WTC11 (cell line): ENCODE measurements at regions not wholly inside any gene's neighbourhood (a gene's known extent, or its start where the extent isn't known, plus 50 kb on each side); places are given as distances from the start of the nearest gene placed in this dataset.

Experiments used
- ATAC-seq: fragments of 200-7000 bp; cut with Tn5 transposase; 2 replicates; pipeline ENCODE4 v1.10.0; 2021; ENCODE audit warnings: mild to moderate bottlenecking, moderate library complexity
- CTCF ChIA-PET: fragments of 300-600 bp; sonication (Branson Sonifier 250); formaldehyde crosslinking; loops from one replicate; lab custom pipeline; 2021; ENCODE audit warnings: antibody characterized with exemption; lab: Charles Lee
- POLR2A ChIA-PET: fragments of 350-600 bp; sonication (Branson Sonifier 250); formaldehyde crosslinking; loops from one replicate; lab custom pipeline; 2021; ENCODE audit warnings: antibody characterized with exemption; lab: Charles Lee
- DNase-seq: peaks from one replicate; pipeline ENCODE4 v3.0.0; 2021; ENCODE audit warnings: low spot score
- H3K27ac Mint-ChIP-seq: 2 replicates; pipeline ENCODE4 v1.8.0; 2021; ENCODE audit warnings: mixed read lengths
- H3K27me3 Mint-ChIP-seq: 2 replicates; pipeline ENCODE4 v1.8.0; 2021; ENCODE audit warnings: low read depth, mild to moderate bottlenecking, moderate library complexity, mixed read lengths
- H3K36me3 Mint-ChIP-seq: 2 replicates; pipeline ENCODE4 v1.8.0; 2021; ENCODE audit warnings: mixed read lengths
- H3K4me1 Mint-ChIP-seq: 2 replicates; pipeline ENCODE4 v1.8.0; 2022; ENCODE audit warnings: mixed read lengths
- H3K4me3 Mint-ChIP-seq: 2 replicates; pipeline ENCODE4 v1.8.0; 2021; ENCODE audit warnings: mild to moderate bottlenecking, moderate library complexity, mixed read lengths
- H3K9me3 Mint-ChIP-seq: 2 replicates; pipeline ENCODE4 v1.8.0; 2021; ENCODE audit warnings: mixed read lengths
- ATF1 ChIP-seq: sonication (generic); formaldehyde crosslinking; IDR thresholded peaks from 2 replicates; pipeline ENCODE4 v1.8.1; 2023; ENCODE audit warnings: mild to moderate bottlenecking, moderate library complexity, missing genetic modification reagents
- FOXJ3 ChIP-seq: sonication (generic); formaldehyde crosslinking; IDR thresholded peaks from 2 replicates; pipeline ENCODE4 v1.9.0; 2021; ENCODE audit warnings: missing genetic modification reagents, mild to moderate bottlenecking, borderline replicate concordance
- MYBL2 ChIP-seq: sonication (generic); formaldehyde crosslinking; IDR thresholded peaks from 2 replicates; pipeline ENCODE4 v1.8.1; 2023; ENCODE audit warnings: mild to moderate bottlenecking, moderate library complexity, missing genetic modification reagents
- NR1H2 ChIP-seq: sonication (generic); formaldehyde crosslinking; IDR thresholded peaks from 2 replicates; pipeline ENCODE4 v1.9.0; 2021; ENCODE audit warnings: mild to moderate bottlenecking, moderate library complexity, missing genetic modification reagents
- NR3C1 ChIP-seq: sonication (generic); formaldehyde crosslinking; conservative IDR thresholded peaks from 2 replicates; pipeline ENCODE4 v1.8.1; 2023; ENCODE audit warnings: low read depth, mild to moderate bottlenecking, missing genetic modification reagents
- SMAD4 ChIP-seq: sonication (generic); formaldehyde crosslinking; IDR thresholded peaks from 2 replicates; pipeline ENCODE4 v1.8.0; 2022; ENCODE audit warnings: mild to moderate bottlenecking, missing genetic modification reagents
- TCF7 ChIP-seq: sonication (generic); formaldehyde crosslinking; IDR thresholded peaks from 2 replicates; pipeline ENCODE4 v1.8.0; 2022; ENCODE audit warnings: mild to moderate bottlenecking, low read depth, missing genetic modification reagents, moderate library complexity
- TP53 ChIP-seq: sonication (generic); formaldehyde crosslinking; IDR thresholded peaks from 2 replicates; pipeline ENCODE4 v1.8.1; 2023; ENCODE audit warnings: mild to moderate bottlenecking, missing genetic modification reagents
- ZBTB21 ChIP-seq: sonication (generic); formaldehyde crosslinking; IDR thresholded peaks from 2 replicates; pipeline ENCODE4 v1.8.1; 2023; ENCODE audit warnings: mild to moderate bottlenecking, missing genetic modification reagents, borderline replicate concordance
- ZNF317 ChIP-seq: sonication (generic); formaldehyde crosslinking; IDR thresholded peaks from 2 replicates; pipeline ENCODE4 v1.8.1; 2023; ENCODE audit warnings: low read depth, mild to moderate bottlenecking, moderate library complexity, missing genetic modification reagents, borderline replicate concordance
- ZNF423 ChIP-seq: fragments of 250-450 bp; sonication (Bioruptor Pico); IDR thresholded peaks from 2 replicates; pipeline ENCODE4 v2.1.2; 2022; ENCODE audit warnings: mild to moderate bottlenecking, moderate library complexity
- TF ChIP-seq, protein P1 (sequence below): sonication (generic); formaldehyde crosslinking; IDR thresholded peaks from 2 replicates; pipeline ENCODE4 v1.8.1; 2023; ENCODE audit warnings: mild to moderate bottlenecking, missing genetic modification reagents
- TF ChIP-seq, protein P2 (sequence below): sonication (generic); formaldehyde crosslinking; conservative IDR thresholded peaks from 2 replicates; pipeline ENCODE4 v1.8.1; 2023; ENCODE audit warnings: mild to moderate bottlenecking, low read depth, missing genetic modification reagents, moderate library complexity
- TF ChIP-seq, protein P3 (sequence below): sonication (generic); formaldehyde crosslinking; IDR thresholded peaks from 2 replicates; pipeline ENCODE4 v1.8.1; 2022; ENCODE audit warnings: missing genetic modification reagents, borderline replicate concordance
- TF ChIP-seq, protein P4 (sequence below): sonication (generic); formaldehyde crosslinking; IDR thresholded peaks from 2 replicates; pipeline ENCODE4 v1.8.0; 2023; ENCODE audit warnings: missing genetic modification reagents
- TF ChIP-seq, protein P5 (sequence below): fragments of 250-450 bp; sonication (Bioruptor Pico); IDR thresholded peaks from 2 replicates; pipeline ENCODE4 v2.1.2; 2022; ENCODE audit warnings: mild to moderate bottlenecking, moderate library complexity
- TF ChIP-seq, protein P6 (sequence below): sonication (generic); formaldehyde crosslinking; IDR thresholded peaks from 2 replicates; pipeline ENCODE4 v1.8.0; 2022; ENCODE audit warnings: mild to moderate bottlenecking, missing genetic modification reagents
- TF ChIP-seq, protein P7 (sequence below): fragments of 250-450 bp; sonication (Bioruptor Pico); IDR thresholded peaks from 2 replicates; pipeline ENCODE4 v1.9.0; 2021; ENCODE audit warnings: mild to moderate bottlenecking, borderline replicate concordance
- TF ChIP-seq, protein P8 (sequence below): sonication (generic); formaldehyde crosslinking; IDR thresholded peaks from 2 replicates; pipeline ENCODE4 v1.8.1; 2023; ENCODE audit warnings: mild to moderate bottlenecking, missing genetic modification reagents, moderate library complexity
- TF ChIP-seq, protein P9 (sequence below): sonication (generic); formaldehyde crosslinking; IDR thresholded peaks from 2 replicates; pipeline ENCODE4 v1.8.0; 2022; ENCODE audit warnings: mild to moderate bottlenecking, missing genetic modification reagents

DNA sequence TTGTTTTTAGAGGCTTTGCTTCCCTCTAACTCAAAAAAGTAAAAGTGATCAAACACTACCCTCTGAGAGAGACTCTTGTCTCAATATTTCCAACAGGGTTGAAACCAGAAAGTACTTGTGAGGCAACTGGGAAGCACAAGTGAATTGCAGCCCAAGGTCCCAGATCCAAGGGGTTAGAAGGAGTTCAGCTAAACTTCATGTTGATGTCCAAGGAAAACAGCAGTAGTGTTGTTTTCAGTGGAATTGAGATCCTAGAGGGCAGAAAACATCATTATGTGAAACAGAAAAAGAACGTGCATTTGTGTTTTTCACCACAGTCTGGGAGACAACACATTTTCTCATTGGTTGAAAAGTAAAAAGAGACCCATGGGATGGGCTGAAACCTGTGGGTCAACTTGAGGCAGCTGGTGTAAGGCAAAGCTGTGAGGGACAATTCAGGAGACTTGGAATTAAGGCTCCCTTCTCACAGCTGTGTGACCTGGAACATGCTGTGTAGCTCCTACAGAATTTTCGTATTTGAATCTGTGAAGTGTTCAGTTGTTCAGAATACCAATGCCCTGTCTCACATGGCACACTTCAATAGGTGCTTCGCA, 508.3 kb downstream of the BMP2 start:
- Mint-ChIP-seq H3K4me3 (no peak overlapping the region), H3K9me3 (peaks cover 9% of the 10 kb centered on the region), H3K36me3 (peaks cover 5% of the 10 kb centered on the region; the same call in 1 of the 2 replicates), H3K4me1 (no peaks in the 10 kb centered on the region), H3K27ac (no peak overlapping the region), H3K27me3 (no peaks in the 10 kb centered on the region)
- DNase-seq (no peak), ATAC-seq (no peak)
- CTCF ChIA-PET, result interaction anchor here (1.8 kb wide), 1 partner anchor 10 kb away, joined by 6 read pairs; no protein-coding TSS in a partner anchor
- POLR2A ChIA-PET, result no interaction called here
- TF ChIP-seq SMAD4 (no peak), NR1H2 (CRISPR knock-in tag) (no peak), ZBTB21 (no peak), ZNF423 (no peak), TCF7 (no peak), ATF1 (no peak), TP53 (CRISPR knock-in tag) (no peak), MYBL2 (CRISPR knock-in tag) (no peak), ZNF317 (no peak), NR3C1 (CRISPR knock-in tag) (no peak), FOXJ3 (CRISPR knock-in tag) (no peak)
- TF ChIP-seq, protein P1, sequence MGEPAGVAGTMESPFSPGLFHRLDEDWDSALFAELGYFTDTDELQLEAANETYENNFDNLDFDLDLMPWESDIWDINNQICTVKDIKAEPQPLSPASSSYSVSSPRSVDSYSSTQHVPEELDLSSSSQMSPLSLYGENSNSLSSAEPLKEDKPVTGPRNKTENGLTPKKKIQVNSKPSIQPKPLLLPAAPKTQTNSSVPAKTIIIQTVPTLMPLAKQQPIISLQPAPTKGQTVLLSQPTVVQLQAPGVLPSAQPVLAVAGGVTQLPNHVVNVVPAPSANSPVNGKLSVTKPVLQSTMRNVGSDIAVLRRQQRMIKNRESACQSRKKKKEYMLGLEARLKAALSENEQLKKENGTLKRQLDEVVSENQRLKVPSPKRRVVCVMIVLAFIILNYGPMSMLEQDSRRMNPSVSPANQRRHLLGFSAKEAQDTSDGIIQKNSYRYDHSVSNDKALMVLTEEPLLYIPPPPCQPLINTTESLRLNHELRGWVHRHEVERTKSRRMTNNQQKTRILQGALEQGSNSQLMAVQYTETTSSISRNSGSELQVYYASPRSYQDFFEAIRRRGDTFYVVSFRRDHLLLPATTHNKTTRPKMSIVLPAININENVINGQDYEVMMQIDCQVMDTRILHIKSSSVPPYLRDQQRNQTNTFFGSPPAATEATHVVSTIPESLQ (CRISPR knock-in tag), result no peak
- TF ChIP-seq, protein P2, sequence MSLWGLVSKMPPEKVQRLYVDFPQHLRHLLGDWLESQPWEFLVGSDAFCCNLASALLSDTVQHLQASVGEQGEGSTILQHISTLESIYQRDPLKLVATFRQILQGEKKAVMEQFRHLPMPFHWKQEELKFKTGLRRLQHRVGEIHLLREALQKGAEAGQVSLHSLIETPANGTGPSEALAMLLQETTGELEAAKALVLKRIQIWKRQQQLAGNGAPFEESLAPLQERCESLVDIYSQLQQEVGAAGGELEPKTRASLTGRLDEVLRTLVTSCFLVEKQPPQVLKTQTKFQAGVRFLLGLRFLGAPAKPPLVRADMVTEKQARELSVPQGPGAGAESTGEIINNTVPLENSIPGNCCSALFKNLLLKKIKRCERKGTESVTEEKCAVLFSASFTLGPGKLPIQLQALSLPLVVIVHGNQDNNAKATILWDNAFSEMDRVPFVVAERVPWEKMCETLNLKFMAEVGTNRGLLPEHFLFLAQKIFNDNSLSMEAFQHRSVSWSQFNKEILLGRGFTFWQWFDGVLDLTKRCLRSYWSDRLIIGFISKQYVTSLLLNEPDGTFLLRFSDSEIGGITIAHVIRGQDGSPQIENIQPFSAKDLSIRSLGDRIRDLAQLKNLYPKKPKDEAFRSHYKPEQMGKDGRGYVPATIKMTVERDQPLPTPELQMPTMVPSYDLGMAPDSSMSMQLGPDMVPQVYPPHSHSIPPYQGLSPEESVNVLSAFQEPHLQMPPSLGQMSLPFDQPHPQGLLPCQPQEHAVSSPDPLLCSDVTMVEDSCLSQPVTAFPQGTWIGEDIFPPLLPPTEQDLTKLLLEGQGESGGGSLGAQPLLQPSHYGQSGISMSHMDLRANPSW, result no peak
- TF ChIP-seq, protein P3, sequence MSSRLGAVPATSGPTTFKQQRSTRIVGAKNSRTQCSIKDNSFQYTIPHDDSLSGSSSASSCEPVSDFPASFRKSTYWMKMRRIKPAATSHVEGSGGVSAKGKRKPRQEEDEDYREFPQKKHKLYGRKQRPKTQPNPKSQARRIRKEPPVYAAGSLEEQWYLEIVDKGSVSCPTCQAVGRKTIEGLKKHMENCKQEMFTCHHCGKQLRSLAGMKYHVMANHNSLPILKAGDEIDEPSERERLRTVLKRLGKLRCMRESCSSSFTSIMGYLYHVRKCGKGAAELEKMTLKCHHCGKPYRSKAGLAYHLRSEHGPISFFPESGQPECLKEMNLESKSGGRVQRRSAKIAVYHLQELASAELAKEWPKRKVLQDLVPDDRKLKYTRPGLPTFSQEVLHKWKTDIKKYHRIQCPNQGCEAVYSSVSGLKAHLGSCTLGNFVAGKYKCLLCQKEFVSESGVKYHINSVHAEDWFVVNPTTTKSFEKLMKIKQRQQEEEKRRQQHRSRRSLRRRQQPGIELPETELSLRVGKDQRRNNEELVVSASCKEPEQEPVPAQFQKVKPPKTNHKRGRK (CRISPR knock-in tag), result no peak
- TF ChIP-seq, protein P4, sequence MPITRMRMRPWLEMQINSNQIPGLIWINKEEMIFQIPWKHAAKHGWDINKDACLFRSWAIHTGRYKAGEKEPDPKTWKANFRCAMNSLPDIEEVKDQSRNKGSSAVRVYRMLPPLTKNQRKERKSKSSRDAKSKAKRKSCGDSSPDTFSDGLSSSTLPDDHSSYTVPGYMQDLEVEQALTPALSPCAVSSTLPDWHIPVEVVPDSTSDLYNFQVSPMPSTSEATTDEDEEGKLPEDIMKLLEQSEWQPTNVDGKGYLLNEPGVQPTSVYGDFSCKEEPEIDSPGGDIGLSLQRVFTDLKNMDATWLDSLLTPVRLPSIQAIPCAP, result no peak
- TF ChIP-seq, protein P5, sequence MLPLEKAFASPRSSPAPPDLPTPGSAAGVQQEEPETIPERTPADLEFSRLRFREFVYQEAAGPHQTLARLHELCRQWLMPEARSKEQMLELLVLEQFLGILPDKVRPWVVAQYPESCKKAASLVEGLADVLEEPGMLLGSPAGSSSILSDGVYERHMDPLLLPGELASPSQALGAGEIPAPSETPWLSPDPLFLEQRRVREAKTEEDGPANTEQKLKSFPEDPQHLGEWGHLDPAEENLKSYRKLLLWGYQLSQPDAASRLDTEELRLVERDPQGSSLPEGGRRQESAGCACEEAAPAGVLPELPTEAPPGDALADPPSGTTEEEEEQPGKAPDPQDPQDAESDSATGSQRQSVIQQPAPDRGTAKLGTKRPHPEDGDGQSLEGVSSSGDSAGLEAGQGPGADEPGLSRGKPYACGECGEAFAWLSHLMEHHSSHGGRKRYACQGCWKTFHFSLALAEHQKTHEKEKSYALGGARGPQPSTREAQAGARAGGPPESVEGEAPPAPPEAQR (CRISPR knock-in tag), result no peak
- TF ChIP-seq, protein P6, sequence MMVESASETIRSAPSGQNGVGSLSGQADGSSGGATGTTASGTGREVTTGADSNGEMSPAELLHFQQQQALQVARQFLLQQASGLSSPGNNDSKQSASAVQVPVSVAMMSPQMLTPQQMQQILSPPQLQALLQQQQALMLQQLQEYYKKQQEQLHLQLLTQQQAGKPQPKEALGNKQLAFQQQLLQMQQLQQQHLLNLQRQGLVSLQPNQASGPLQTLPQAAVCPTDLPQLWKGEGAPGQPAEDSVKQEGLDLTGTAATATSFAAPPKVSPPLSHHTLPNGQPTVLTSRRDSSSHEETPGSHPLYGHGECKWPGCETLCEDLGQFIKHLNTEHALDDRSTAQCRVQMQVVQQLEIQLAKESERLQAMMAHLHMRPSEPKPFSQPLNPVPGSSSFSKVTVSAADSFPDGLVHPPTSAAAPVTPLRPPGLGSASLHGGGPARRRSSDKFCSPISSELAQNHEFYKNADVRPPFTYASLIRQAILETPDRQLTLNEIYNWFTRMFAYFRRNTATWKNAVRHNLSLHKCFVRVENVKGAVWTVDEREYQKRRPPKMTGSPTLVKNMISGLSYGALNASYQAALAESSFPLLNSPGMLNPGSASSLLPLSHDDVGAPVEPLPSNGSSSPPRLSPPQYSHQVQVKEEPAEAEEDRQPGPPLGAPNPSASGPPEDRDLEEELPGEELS, result no peak
- TF ChIP-seq, protein P7, sequence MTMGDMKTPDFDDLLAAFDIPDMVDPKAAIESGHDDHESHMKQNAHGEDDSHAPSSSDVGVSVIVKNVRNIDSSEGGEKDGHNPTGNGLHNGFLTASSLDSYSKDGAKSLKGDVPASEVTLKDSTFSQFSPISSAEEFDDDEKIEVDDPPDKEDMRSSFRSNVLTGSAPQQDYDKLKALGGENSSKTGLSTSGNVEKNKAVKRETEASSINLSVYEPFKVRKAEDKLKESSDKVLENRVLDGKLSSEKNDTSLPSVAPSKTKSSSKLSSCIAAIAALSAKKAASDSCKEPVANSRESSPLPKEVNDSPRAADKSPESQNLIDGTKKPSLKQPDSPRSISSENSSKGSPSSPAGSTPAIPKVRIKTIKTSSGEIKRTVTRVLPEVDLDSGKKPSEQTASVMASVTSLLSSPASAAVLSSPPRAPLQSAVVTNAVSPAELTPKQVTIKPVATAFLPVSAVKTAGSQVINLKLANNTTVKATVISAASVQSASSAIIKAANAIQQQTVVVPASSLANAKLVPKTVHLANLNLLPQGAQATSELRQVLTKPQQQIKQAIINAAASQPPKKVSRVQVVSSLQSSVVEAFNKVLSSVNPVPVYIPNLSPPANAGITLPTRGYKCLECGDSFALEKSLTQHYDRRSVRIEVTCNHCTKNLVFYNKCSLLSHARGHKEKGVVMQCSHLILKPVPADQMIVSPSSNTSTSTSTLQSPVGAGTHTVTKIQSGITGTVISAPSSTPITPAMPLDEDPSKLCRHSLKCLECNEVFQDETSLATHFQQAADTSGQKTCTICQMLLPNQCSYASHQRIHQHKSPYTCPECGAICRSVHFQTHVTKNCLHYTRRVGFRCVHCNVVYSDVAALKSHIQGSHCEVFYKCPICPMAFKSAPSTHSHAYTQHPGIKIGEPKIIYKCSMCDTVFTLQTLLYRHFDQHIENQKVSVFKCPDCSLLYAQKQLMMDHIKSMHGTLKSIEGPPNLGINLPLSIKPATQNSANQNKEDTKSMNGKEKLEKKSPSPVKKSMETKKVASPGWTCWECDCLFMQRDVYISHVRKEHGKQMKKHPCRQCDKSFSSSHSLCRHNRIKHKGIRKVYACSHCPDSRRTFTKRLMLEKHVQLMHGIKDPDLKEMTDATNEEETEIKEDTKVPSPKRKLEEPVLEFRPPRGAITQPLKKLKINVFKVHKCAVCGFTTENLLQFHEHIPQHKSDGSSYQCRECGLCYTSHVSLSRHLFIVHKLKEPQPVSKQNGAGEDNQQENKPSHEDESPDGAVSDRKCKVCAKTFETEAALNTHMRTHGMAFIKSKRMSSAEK, result no peak
- TF ChIP-seq, protein P8, sequence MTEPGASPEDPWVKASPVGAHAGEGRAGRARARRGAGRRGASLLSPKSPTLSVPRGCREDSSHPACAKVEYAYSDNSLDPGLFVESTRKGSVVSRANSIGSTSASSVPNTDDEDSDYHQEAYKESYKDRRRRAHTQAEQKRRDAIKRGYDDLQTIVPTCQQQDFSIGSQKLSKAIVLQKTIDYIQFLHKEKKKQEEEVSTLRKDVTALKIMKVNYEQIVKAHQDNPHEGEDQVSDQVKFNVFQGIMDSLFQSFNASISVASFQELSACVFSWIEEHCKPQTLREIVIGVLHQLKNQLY (CRISPR knock-in tag), result no peak
- TF ChIP-seq, protein P9, sequence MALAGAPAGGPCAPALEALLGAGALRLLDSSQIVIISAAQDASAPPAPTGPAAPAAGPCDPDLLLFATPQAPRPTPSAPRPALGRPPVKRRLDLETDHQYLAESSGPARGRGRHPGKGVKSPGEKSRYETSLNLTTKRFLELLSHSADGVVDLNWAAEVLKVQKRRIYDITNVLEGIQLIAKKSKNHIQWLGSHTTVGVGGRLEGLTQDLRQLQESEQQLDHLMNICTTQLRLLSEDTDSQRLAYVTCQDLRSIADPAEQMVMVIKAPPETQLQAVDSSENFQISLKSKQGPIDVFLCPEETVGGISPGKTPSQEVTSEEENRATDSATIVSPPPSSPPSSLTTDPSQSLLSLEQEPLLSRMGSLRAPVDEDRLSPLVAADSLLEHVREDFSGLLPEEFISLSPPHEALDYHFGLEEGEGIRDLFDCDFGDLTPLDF (CRISPR knock-in tag), result no peak
